Pulmonary artery endothelial cell (primary cell): ENCODE measurements at regions not wholly inside any gene's neighbourhood (a gene's known extent, or its start where the extent isn't known, plus 50 kb on each side); places are given as distances from the start of the nearest gene placed in this dataset.

Experiments
- DNase-seq: peaks from one replicate; pipeline ENCODE4 v3.0.0-alpha.2; 2011; ENCODE audit warnings: low read depth, low spot score

GRCh38 chr2:12338946-12339697, 377.6 kb upstream of the TRIB2 start:
- no peak for DNase-seq

- no peak for DNase-seq
These were observed 376.6 kb upstream of the TRIB2 start for GRCh38 chr2:12340164-12340563.

- no peak for DNase-seq
These were observed 375.5 kb upstream of the TRIB2 start for GRCh38 chr2:12341215-12341614.

- DNase-seq, result no peak
These were observed 374.8 kb upstream of the TRIB2 start for GRCh38 chr2:12341920-12342319.

GRCh38 chr2:12343141-12343540, 373.6 kb upstream of the TRIB2 start:
- no peak for DNase-seq

- DNase-seq, result no peak
These were observed 369.7 kb upstream of the TRIB2 start for GRCh38 chr2:12347066-12347493.

GRCh38 chr2:12348216-12348615, 368.5 kb upstream of the TRIB2 start:
- DNase-seq, result no peak

GRCh38 chr2:12350821-12351220, 365.9 kb upstream of the TRIB2 start:
- no peak for DNase-seq

GRCh38 chr2:12352889-12353288, 363.8 kb upstream of the TRIB2 start:
- DNase-seq, result no peak

- DNase-seq, result no peak
These were observed 355.2 kb upstream of the TRIB2 start for GRCh38 chr2:12361506-12361905.

- DNase-seq, result no peak
These were observed 353.6 kb upstream of the TRIB2 start for GRCh38 chr2:12363138-12363537.

GRCh38 chr2:12363569-12363968, 353.2 kb upstream of the TRIB2 start:
- DNase-seq, result no peak

- DNase-seq, result no peak
These were observed 347.2 kb upstream of the TRIB2 start for GRCh38 chr2:12369566-12369965.

- DNase-seq, result no peak
These were observed 340.7 kb upstream of the TRIB2 start for GRCh38 chr2:12376025-12376424.

- no peak for DNase-seq
These were observed 337.6 kb upstream of the TRIB2 start for GRCh38 chr2:12379143-12379542.

- no peak for DNase-seq
These were observed 335.0 kb upstream of the TRIB2 start for GRCh38 chr2:12381543-12382325.

- no peak for DNase-seq
These were observed 334.4 kb upstream of the TRIB2 start for GRCh38 chr2:12382366-12382765.

GRCh38 chr2:12389344-12390045, 327.2 kb upstream of the TRIB2 start:
- DNase-seq, result no peak

GRCh38 chr2:12391116-12391515, 325.6 kb upstream of the TRIB2 start:
- DNase-seq, result no peak

GRCh38 chr2:12396699-12397098, 320.0 kb upstream of the TRIB2 start:
- DNase-seq, result no peak

- DNase-seq, result no peak
These were observed 318.9 kb upstream of the TRIB2 start for GRCh38 chr2:12397854-12398253.

GRCh38 chr2:12399240-12399639, 317.5 kb upstream of the TRIB2 start:
- no peak for DNase-seq
